GM23338 (cell line): ENCODE measurements at regions not wholly inside any gene's neighbourhood (a gene's known extent, or its start where the extent isn't known, plus 50 kb on each side); places are given as distances from the start of the nearest gene placed in this dataset.

Source experiments
- ATAC-seq: fragments of 200-7000 bp; cut with Tn5 transposase; 3 replicates; pipeline ENCODE4 v1.9.1; 2020
- DNase-seq: peaks from one replicate; pipeline ENCODE4 v3.0.0-alpha.2; 2015; ENCODE audit warnings: low spot score
- H2AFZ ChIP-seq: fragments of 200-600 bp; sonication (generic); 2 replicates; pipeline ENCODE4 v1.8.0; 2016; ENCODE audit warnings: antibody characterized with exemption, mild to moderate bottlenecking, moderate library complexity
- H3F3A ChIP-seq: fragments of 200-600 bp; sonication (generic); replicated peaks from 2 replicates; pipeline ENCODE4 v1.8.0; 2017; ENCODE audit warnings: antibody characterized with exemption, mixed run types, low read depth
- H3K27ac ChIP-seq: fragments of 200-600 bp; sonication (generic); 2 replicates; pipeline ENCODE4 v1.6.1; 2016; ENCODE audit warnings: low read depth
- H3K27me3 ChIP-seq: fragments of 200-600 bp; sonication (generic); 2 replicates; pipeline ENCODE4 v1.8.0; 2016; ENCODE audit warnings: mild to moderate bottlenecking, mixed run types, moderate library complexity; ENCODE audit not compliant: insufficient read depth
- H3K36me3 ChIP-seq: fragments of 200-600 bp; sonication (generic); 2 replicates; pipeline ENCODE4 v1.8.0; 2016; ENCODE audit warnings: mild to moderate bottlenecking; ENCODE audit not compliant: insufficient read depth
- H3K4me1 ChIP-seq: fragments of 200-600 bp; sonication (generic); 2 replicates; pipeline ENCODE4 v1.8.0; 2016; ENCODE audit warnings: mild to moderate bottlenecking, moderate library complexity; ENCODE audit not compliant: insufficient read depth
- H3K4me2 ChIP-seq: fragments of 200-600 bp; sonication (generic); 2 replicates; pipeline ENCODE4 v1.7.1; 2017; ENCODE audit warnings: mixed run types
- H3K4me3 ChIP-seq: fragments of 200-600 bp; sonication (generic); 2 replicates; pipeline ENCODE4 v1.6.1; 2016; ENCODE audit warnings: mixed run types
- H3K79me2 ChIP-seq: fragments of 200-600 bp; sonication (generic); replicated peaks from 2 replicates; pipeline ENCODE4 v1.8.0; 2017; ENCODE audit warnings: mild to moderate bottlenecking; ENCODE audit not compliant: insufficient read depth
- H3K9me2 ChIP-seq: fragments of 200-600 bp; sonication (generic); 2 replicates; pipeline ENCODE4 v1.8.0; 2017; ENCODE audit not compliant: insufficient read depth
- H4K20me1 ChIP-seq: fragments of 200-600 bp; sonication (generic); replicated peaks from 2 replicates; pipeline ENCODE4 v1.8.0; 2017; ENCODE audit warnings: mild to moderate bottlenecking; ENCODE audit not compliant: insufficient read depth
- H3K27ac Mint-ChIP-seq: 2 replicates; pipeline ENCODE4 v1.8.0; 2020; ENCODE audit warnings: inconsistent platforms, mild to moderate bottlenecking, moderate library complexity, mixed read lengths
- H3K27me3 Mint-ChIP-seq: 3 replicates; pipeline ENCODE4 v1.8.0; 2022; ENCODE audit warnings: low read depth, mild to moderate bottlenecking, moderate library complexity, mixed read lengths, inconsistent platforms; ENCODE audit not compliant: insufficient read depth, poor library complexity
- H3K36me3 Mint-ChIP-seq: 3 replicates; pipeline ENCODE4 v1.8.0; 2021; ENCODE audit warnings: low read depth, mild to moderate bottlenecking, inconsistent platforms, moderate library complexity, mixed read lengths
- H3K4me1 Mint-ChIP-seq: 3 replicates; pipeline ENCODE4 v1.8.0; 2020; ENCODE audit warnings: mild to moderate bottlenecking, inconsistent platforms, mixed read lengths
- H3K4me3 Mint-ChIP-seq: 3 replicates; pipeline ENCODE4 v1.8.0; 2021; ENCODE audit warnings: moderate library complexity, mild to moderate bottlenecking, inconsistent platforms, mixed read lengths
- H3K9me3 Mint-ChIP-seq: 3 replicates; pipeline ENCODE4 v1.8.0; 2020; ENCODE audit warnings: moderate library complexity, mild to moderate bottlenecking, inconsistent platforms, mixed read lengths
- EZH2 ChIP-seq: fragments of 200-600 bp; sonication (generic); IDR thresholded peaks from one replicate; pipeline ENCODE4 v1.8.0; 2017; ENCODE audit warnings: antibody characterized with exemption, mild to moderate bottlenecking, low read depth; ENCODE audit not compliant: unreplicated experiment
- POLR2AphosphoS5 ChIP-seq: IDR thresholded peaks from 2 replicates; pipeline ENCODE4 v1.6.1; 2016; ENCODE audit warnings: antibody characterized with exemption, low read depth
- ZNF331 ChIP-seq: fragments of 250-450 bp; sonication (Bioruptor Pico); IDR thresholded peaks from 2 replicates; pipeline ENCODE4 v1.5.0; 2020; ENCODE audit warnings: low read depth, mild to moderate bottlenecking, moderate library complexity
- ZNF462 ChIP-seq: fragments of 250-450 bp; sonication (Bioruptor Pico); IDR thresholded peaks from 2 replicates; pipeline ENCODE4 v1.5.0; 2020; ENCODE audit warnings: mild to moderate bottlenecking, moderate library complexity

- no peak for TF ChIP-seq POLR2AphosphoS5
- no peak for TF ChIP-seq ZNF331 (CRISPR knock-in tag)
- TF ChIP-seq EZH2 = no peak
Measured at GRCh38 chr1:230509281-230509977, 83.3 kb upstream of the PGBD5 start (continued).

- ATAC-seq = no peak
- no peaks in the 10 kb centered on the region for H3K9me2 ChIP-seq
- H3K4me2 ChIP-seq = no peak overlapping the region
- no peaks in the 10 kb centered on the region for H3K9me3 Mint-ChIP-seq
- no peak overlapping the region for H3K27ac Mint-ChIP-seq
- TF ChIP-seq ZNF462 (CRISPR knock-in tag) (no peak), ZNF331 (CRISPR knock-in tag) (no peak)
- no peaks in the 10 kb centered on the region for H3K4me1 ChIP-seq
- H3K27ac ChIP-seq = no peak overlapping the region
- H3K36me3 Mint-ChIP-seq = no peaks in the 10 kb centered on the region
- H2AFZ ChIP-seq = no peak overlapping the region
- H3K27me3 Mint-ChIP-seq = peaks cover 4% of the 10 kb centered on the region
- H3K4me1 Mint-ChIP-seq = peaks cover 3% of the 10 kb centered on the region; the same call in 1 of the 3 replicates
- no peaks in the 10 kb centered on the region for H3K36me3 ChIP-seq
- no peaks in the 10 kb centered on the region; the same call in 1 of the 2 replicates for H4K20me1 ChIP-seq
- H3K4me3 Mint-ChIP-seq = no peak overlapping the region
- H3F3A ChIP-seq = no peaks in the 10 kb centered on the region
- H3K4me3 ChIP-seq = no peak overlapping the region
- no peak for DNase-seq
- no peaks in the 10 kb centered on the region for H3K27me3 ChIP-seq
- H3K79me2 ChIP-seq = no peaks in the 10 kb centered on the region
Measured at GRCh38 chr1:230507666-230508402, 81.7 kb upstream of the PGBD5 start.
